Panc1 (cell line): ENCODE measurements at regions not wholly inside any gene's neighbourhood (a gene's known extent, or its start where the extent isn't known, plus 50 kb on each side); places are given as distances from the start of the nearest gene placed in this dataset.

Experiments
- ATAC-seq: fragments of 200-7000 bp; cut with Tn5 transposase; 2 replicates; pipeline ENCODE4 v1.9.1; 2020; ENCODE audit warnings: mild to moderate bottlenecking, moderate library complexity
- BruUV-seq: library from RNA; stranded (reverse); fragments of 400-500 nt; replicated peaks from 2 replicates; lab custom pipeline; 2021; lab: Mats Ljungman, UMichigan
- CTCF ChIA-PET: fragments of 300-600 bp; sonication (Branson Sonifier 250); formaldehyde crosslinking; loops from one replicate; lab custom pipeline; 2022; ENCODE audit warnings: antibody characterized with exemption; lab: Charles Lee
- POLR2A ChIA-PET: fragments of 300-600 bp; sonication (Branson Sonifier 250); formaldehyde crosslinking; loops from one replicate; lab custom pipeline; 2022; ENCODE audit warnings: antibody characterized with exemption; lab: Charles Lee
- DNase-seq: peaks from one replicate; pipeline ENCODE4 v3.0.0-alpha.2; 2010; ENCODE audit warnings: low read depth, low spot score
- H3K27ac ChIP-seq: 2 replicates; pipeline ENCODE4 v1.5.1; 2011; ENCODE audit warnings: mild to moderate bottlenecking, low read length, inconsistent platforms
- H3K27me3 ChIP-seq: fragments of 200-500 bp; sonication (Bioruptor generic); 2 replicates; pipeline ENCODE4 v1.6.0; 2014; ENCODE audit warnings: low read length, inconsistent platforms; ENCODE audit not compliant: control insufficient read depth, insufficient read depth
- H3K36me3 ChIP-seq: fragments of 200-500 bp; sonication (Bioruptor generic); 2 replicates; pipeline ENCODE4 v1.5.1; 2014; ENCODE audit warnings: inconsistent platforms, mild to moderate bottlenecking, low read length, moderate library complexity; ENCODE audit not compliant: control insufficient read depth, insufficient read depth
- H3K4me1 ChIP-seq: 2 replicates; pipeline ENCODE4 v1.5.1; 2011; ENCODE audit warnings: inconsistent platforms, mild to moderate bottlenecking, low read length, moderate library complexity; ENCODE audit not compliant: control insufficient read depth, insufficient read depth
- H3K4me3 ChIP-seq, 2 experiments: 2 replicates each; pipeline ENCODE4 v1.5.1; 2011 to 2012; ENCODE audit warnings: low read depth in 2 of 2, low read length in 2 of 2, mild to moderate bottlenecking in 2 of 2, inconsistent platforms in 1 of 2, moderate library complexity in 1 of 2
- H3K9me3 ChIP-seq: fragments of 200-500 bp; sonication (Bioruptor generic); 2 replicates; pipeline ENCODE4 v1.5.1; 2014; ENCODE audit warnings: low read depth, mild to moderate bottlenecking, inconsistent platforms, low read length, moderate library complexity; ENCODE audit not compliant: control insufficient read depth, insufficient read depth
- POLR2AphosphoS5 ChIP-seq: IDR thresholded peaks from 2 replicates; pipeline ENCODE4 v1.6.1; 2012; ENCODE audit warnings: mild to moderate bottlenecking, low read depth, low read length, moderate library complexity
- SIN3A ChIP-seq: IDR thresholded peaks from 2 replicates; pipeline ENCODE4 v1.6.1; 2012; ENCODE audit warnings: low read depth, mild to moderate bottlenecking, low read length, moderate library complexity, borderline replicate concordance; ENCODE audit not compliant: insufficient read depth
- TCF7L2 ChIP-seq: IDR thresholded peaks from 2 replicates; pipeline ENCODE4 v1.6.1; 2011; ENCODE audit warnings: mild to moderate bottlenecking, low read depth, low read length, inconsistent platforms
- in situ Hi-C: cut with HindIII; loops from 2 replicates; pipeline ENCODE4 v1.10.0; 2016; ENCODE audit warnings: low sequenced_read_pairs, low pct_unique_long_range_greater_than_20kb
- intact Hi-C: fragments of 100-400 bp; cut with micrococcal nuclease; formaldehyde crosslinking; loops from one replicate; pipeline ENCODE4 v1.10.0; 2022; ENCODE audit not compliant: unreplicated experiment
- TF ChIP-seq, protein P1 (sequence below), 2 experiments: IDR thresholded peaks; 2 replicates each; pipeline ENCODE4 v1.6.1; 2011 to 2012; ENCODE audit warnings: low read depth in 2 of 2, control low read depth in 1 of 2, low read length in 1 of 2, mild to moderate bottlenecking in 1 of 2, moderate library complexity in 1 of 2; ENCODE audit not compliant: insufficient read depth in 1 of 2
- TF ChIP-seq, protein P2 (sequence below): fragments of 450-650 bp; IDR thresholded peaks from 2 replicates; pipeline ENCODE4 v1.5.1; 2017; ENCODE audit warnings: mild to moderate bottlenecking

DNA sequence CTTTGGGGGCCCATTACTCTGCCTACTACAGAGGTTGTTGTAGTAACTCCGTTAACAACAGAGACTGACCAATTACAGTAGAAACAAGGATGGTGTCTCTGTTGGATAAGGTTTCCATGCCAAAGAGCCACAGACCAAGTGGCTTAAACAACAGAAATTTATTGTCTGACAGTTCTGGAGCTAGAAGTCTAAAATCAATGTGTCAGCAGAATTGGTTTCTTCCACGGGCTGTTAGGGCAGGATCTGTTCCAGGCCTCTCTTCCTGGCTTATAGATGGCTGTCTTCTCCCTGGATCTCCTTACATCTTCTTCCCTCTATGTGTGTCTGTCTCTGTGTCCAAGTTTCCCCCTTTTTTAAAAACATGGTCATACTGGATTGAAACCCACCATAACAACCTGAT is 135.3 kb downstream of the AKAIN1 start:
- DNase-seq (no peak), ATAC-seq (no peak)
- intact Hi-C loops (no loop called here), in situ Hi-C loops (no loop called here)
- CTCF ChIA-PET, result no interaction called here
- Histone ChIP-seq H3K36me3 (no peaks in the 10 kb centered on the region), H3K27ac (no peak overlapping the region), H3K9me3 (no peaks in the 10 kb centered on the region), H3K4me1 (no peaks in the 10 kb centered on the region), H3K27me3 (no peaks in the 10 kb centered on the region), H3K4me3 (no peak overlapping the region)
- TF ChIP-seq, protein P1, sequence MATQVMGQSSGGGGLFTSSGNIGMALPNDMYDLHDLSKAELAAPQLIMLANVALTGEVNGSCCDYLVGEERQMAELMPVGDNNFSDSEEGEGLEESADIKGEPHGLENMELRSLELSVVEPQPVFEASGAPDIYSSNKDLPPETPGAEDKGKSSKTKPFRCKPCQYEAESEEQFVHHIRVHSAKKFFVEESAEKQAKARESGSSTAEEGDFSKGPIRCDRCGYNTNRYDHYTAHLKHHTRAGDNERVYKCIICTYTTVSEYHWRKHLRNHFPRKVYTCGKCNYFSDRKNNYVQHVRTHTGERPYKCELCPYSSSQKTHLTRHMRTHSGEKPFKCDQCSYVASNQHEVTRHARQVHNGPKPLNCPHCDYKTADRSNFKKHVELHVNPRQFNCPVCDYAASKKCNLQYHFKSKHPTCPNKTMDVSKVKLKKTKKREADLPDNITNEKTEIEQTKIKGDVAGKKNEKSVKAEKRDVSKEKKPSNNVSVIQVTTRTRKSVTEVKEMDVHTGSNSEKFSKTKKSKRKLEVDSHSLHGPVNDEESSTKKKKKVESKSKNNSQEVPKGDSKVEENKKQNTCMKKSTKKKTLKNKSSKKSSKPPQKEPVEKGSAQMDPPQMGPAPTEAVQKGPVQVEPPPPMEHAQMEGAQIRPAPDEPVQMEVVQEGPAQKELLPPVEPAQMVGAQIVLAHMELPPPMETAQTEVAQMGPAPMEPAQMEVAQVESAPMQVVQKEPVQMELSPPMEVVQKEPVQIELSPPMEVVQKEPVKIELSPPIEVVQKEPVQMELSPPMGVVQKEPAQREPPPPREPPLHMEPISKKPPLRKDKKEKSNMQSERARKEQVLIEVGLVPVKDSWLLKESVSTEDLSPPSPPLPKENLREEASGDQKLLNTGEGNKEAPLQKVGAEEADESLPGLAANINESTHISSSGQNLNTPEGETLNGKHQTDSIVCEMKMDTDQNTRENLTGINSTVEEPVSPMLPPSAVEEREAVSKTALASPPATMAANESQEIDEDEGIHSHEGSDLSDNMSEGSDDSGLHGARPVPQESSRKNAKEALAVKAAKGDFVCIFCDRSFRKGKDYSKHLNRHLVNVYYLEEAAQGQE (IDR thresholded peaks at IDR 0.05; ENCODE audit: insufficient read depth in 1 of 2, low read depth in 2 of 2, low read length in 1 of 2), result no peak
- TF ChIP-seq, protein P2, sequence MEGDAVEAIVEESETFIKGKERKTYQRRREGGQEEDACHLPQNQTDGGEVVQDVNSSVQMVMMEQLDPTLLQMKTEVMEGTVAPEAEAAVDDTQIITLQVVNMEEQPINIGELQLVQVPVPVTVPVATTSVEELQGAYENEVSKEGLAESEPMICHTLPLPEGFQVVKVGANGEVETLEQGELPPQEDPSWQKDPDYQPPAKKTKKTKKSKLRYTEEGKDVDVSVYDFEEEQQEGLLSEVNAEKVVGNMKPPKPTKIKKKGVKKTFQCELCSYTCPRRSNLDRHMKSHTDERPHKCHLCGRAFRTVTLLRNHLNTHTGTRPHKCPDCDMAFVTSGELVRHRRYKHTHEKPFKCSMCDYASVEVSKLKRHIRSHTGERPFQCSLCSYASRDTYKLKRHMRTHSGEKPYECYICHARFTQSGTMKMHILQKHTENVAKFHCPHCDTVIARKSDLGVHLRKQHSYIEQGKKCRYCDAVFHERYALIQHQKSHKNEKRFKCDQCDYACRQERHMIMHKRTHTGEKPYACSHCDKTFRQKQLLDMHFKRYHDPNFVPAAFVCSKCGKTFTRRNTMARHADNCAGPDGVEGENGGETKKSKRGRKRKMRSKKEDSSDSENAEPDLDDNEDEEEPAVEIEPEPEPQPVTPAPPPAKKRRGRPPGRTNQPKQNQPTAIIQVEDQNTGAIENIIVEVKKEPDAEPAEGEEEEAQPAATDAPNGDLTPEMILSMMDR, result no peak
- no peak for TF ChIP-seq POLR2AphosphoS5
- no peak for TF ChIP-seq SIN3A
- TF ChIP-seq TCF7L2, result no peak
- POLR2A ChIA-PET, result no interaction called here
- BruUV-seq, result no TSS peak

DNA sequence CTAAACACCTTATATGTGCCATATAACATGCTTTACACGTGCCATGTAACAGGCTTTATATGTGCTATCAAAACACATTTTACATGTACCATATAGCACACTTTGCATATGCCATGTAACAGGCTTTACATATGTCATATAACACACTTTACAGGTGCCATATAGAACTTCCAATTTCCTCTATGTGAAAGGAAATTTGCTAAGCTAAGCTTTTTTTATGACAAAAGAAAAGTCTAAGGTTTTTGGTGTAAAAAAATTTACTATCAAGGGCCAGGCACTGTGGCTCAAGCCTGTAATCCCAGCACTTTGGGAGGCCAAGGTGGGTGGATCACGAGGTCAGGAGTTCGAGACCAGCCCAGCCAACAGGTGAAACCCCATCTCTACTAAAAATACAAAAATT is 136.5 kb downstream of the AKAIN1 start:
- no peak overlapping the region for H3K4me3 ChIP-seq
- TF ChIP-seq TCF7L2 (no peak), POLR2AphosphoS5 (no peak)
- no peak for DNase-seq
- no peak for ATAC-seq
- no peaks in the 10 kb centered on the region for H3K36me3 ChIP-seq
- H3K9me3 ChIP-seq, result no peaks in the 10 kb centered on the region
- no peaks in the 10 kb centered on the region for H3K27me3 ChIP-seq
- CTCF ChIA-PET, result no interaction called here
- no peak overlapping the region for H3K27ac ChIP-seq
- no peaks in the 10 kb centered on the region for H3K4me1 ChIP-seq
- intact Hi-C loops (no loop called here), in situ Hi-C loops (no loop called here)
- POLR2A ChIA-PET, result no interaction called here
- no TSS peak for BruUV-seq

DNA sequence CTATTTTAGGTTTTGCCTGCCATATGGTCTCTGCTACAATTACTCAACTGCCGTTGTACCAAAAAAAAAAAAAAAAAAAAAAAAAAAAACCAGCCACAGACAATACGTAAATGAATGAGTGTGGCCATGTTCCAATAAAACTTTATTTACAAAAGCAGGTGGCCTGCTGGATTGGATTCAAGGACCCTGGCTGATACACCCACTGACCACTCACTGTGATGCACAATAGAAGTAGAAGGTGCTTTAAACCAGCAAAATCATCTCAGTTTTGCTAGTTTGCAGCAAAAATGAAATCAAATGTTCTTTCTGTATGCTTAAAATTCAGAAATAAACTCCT is 137.4 kb downstream of the AKAIN1 start:
- intact Hi-C loops, result loop anchor here (10.0 kb wide), 1 partner anchor 945 kb away; no protein-coding TSS in a partner anchor
- ChIA-PET POLR2A (no interaction called here), CTCF (no interaction called here)
- no peaks in the 10 kb centered on the region for H3K27me3 ChIP-seq
- no peak for ATAC-seq
- H3K36me3 ChIP-seq, result no peaks in the 10 kb centered on the region
- in situ Hi-C loops, result no loop called here
- BruUV-seq, result no TSS peak
- TF ChIP-seq, protein P2, result no peak
- no peak overlapping the region for H3K4me3 ChIP-seq
- no peaks in the 10 kb centered on the region for H3K4me1 ChIP-seq
- H3K27ac ChIP-seq, result no peak overlapping the region
- no peak for DNase-seq
- H3K9me3 ChIP-seq, result no peaks in the 10 kb centered on the region
